ENCODE measurements at regions not wholly inside any gene's neighbourhood (a gene's known extent, or its start where the extent isn't known, plus 50 kb on each side); places are given as distances from the start of the nearest gene placed in this dataset.

- TF ChIP-seq EZH2phosphoT487 (IDR thresholded peaks at IDR 0.05; ENCODE audit: low read length), result no peak
- no peak for TF ChIP-seq EZH2 (optimal IDR thresholded peaks at IDR 0.05; ENCODE audit: low read depth, low read length)
- TF ChIP-seq, protein P1, sequence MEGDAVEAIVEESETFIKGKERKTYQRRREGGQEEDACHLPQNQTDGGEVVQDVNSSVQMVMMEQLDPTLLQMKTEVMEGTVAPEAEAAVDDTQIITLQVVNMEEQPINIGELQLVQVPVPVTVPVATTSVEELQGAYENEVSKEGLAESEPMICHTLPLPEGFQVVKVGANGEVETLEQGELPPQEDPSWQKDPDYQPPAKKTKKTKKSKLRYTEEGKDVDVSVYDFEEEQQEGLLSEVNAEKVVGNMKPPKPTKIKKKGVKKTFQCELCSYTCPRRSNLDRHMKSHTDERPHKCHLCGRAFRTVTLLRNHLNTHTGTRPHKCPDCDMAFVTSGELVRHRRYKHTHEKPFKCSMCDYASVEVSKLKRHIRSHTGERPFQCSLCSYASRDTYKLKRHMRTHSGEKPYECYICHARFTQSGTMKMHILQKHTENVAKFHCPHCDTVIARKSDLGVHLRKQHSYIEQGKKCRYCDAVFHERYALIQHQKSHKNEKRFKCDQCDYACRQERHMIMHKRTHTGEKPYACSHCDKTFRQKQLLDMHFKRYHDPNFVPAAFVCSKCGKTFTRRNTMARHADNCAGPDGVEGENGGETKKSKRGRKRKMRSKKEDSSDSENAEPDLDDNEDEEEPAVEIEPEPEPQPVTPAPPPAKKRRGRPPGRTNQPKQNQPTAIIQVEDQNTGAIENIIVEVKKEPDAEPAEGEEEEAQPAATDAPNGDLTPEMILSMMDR (IDR thresholded peaks at IDR 0.05; ENCODE audit: low read length), result no peak
- Histone ChIP-seq H3K27ac (ENCODE audit: low read length) (no peak overlapping the region), H3K79me2 (ENCODE audit: low read length) (no peaks in the 10 kb centered on the region), H3K9me2 (replicated peaks; ENCODE audit: insufficient read depth, low read length) (no peaks in the 10 kb centered on the region), H3K9ac (ENCODE audit: low read length) (no peak overlapping the region), H3K9me3 (replicated peaks; ENCODE audit: insufficient read depth, low read length) (no peaks in the 10 kb centered on the region), H3K4me1 (ENCODE audit: low read length) (peaks cover 9% of the 10 kb centered on the region), H3K36me3 (replicated peaks; ENCODE audit: insufficient read depth, low read length) (no peaks in the 10 kb centered on the region), H3K4me2 (ENCODE audit: low read depth, low read length) (no peak overlapping the region), H4K20me1 (ENCODE audit: insufficient read depth, low read length) (no peaks in the 10 kb centered on the region), H2AFZ (ENCODE audit: low read length) (no peak overlapping the region), H3F3A (ENCODE audit: insufficient read depth, low read length) (0 out of 2 replicates have a peak, but pooled peaks cover 4% of the 10 kb centered on the region), H3K4me3 (ENCODE audit: low read length) (no peak overlapping the region), H3K27me3 (replicated peaks; ENCODE audit: insufficient read depth, low read length) (no peaks in the 10 kb centered on the region)
- DNase-seq, result no peak
Observed at GRCh38 chr15:66911131-66911700, 154.2 kb upstream of the SMAD3 start.

- Histone ChIP-seq H3K9ac (ENCODE audit: low read length) (no peak overlapping the region), H3K9me2 (replicated peaks; ENCODE audit: insufficient read depth, low read length) (no peaks in the 10 kb centered on the region), H3K36me3 (replicated peaks; ENCODE audit: insufficient read depth, low read length) (no peaks in the 10 kb centered on the region), H3K9me3 (replicated peaks; ENCODE audit: insufficient read depth, low read length) (no peaks in the 10 kb centered on the region), H2AFZ (ENCODE audit: low read length) (no peak overlapping the region), H4K20me1 (ENCODE audit: insufficient read depth, low read length) (no peaks in the 10 kb centered on the region), H3K79me2 (ENCODE audit: low read length) (no peaks in the 10 kb centered on the region), H3F3A (ENCODE audit: insufficient read depth, low read length) (0 out of 2 replicates have a peak, but pooled peaks cover 4% of the 10 kb centered on the region), H3K4me2 (ENCODE audit: low read depth, low read length) (no peak overlapping the region), H3K4me1 (ENCODE audit: low read length) (peaks cover 9% of the 10 kb centered on the region), H3K27me3 (replicated peaks; ENCODE audit: insufficient read depth, low read length) (0 out of 2 replicates have a peak, but pooled peaks cover 5% of the 10 kb centered on the region), H3K4me3 (ENCODE audit: low read length) (no peak overlapping the region), H3K27ac (ENCODE audit: low read length) (no peak overlapping the region)
- no peak for TF ChIP-seq EZH2phosphoT487 (IDR thresholded peaks at IDR 0.05; ENCODE audit: low read length)
- no peak for TF ChIP-seq EZH2 (optimal IDR thresholded peaks at IDR 0.05; ENCODE audit: low read depth, low read length)
- TF ChIP-seq, protein P1 (IDR thresholded peaks at IDR 0.05; ENCODE audit: low read length), result no peak
- DNase-seq, result no peak
Observed at GRCh38 chr15:66912001-66912400, 153.4 kb upstream of the SMAD3 start.

- Histone ChIP-seq H3K9me2 (replicated peaks; ENCODE audit: insufficient read depth, low read length) (no peaks in the 10 kb centered on the region), H3F3A (ENCODE audit: insufficient read depth, low read length) (0 out of 2 replicates have a peak, but pooled peaks cover 4% of the 10 kb centered on the region), H3K27me3 (replicated peaks; ENCODE audit: insufficient read depth, low read length) (0 out of 2 replicates have a peak, but pooled peaks cover 5% of the 10 kb centered on the region), H2AFZ (ENCODE audit: low read length) (no peak overlapping the region), H3K36me3 (replicated peaks; ENCODE audit: insufficient read depth, low read length) (no peaks in the 10 kb centered on the region), H4K20me1 (ENCODE audit: insufficient read depth, low read length) (no peaks in the 10 kb centered on the region), H3K9ac (ENCODE audit: low read length) (no peak overlapping the region), H3K9me3 (replicated peaks; ENCODE audit: insufficient read depth, low read length) (no peaks in the 10 kb centered on the region), H3K4me1 (ENCODE audit: low read length) (peaks cover 7% of the 10 kb centered on the region), H3K27ac (ENCODE audit: low read length) (no peak overlapping the region), H3K4me3 (ENCODE audit: low read length) (no peak overlapping the region), H3K79me2 (ENCODE audit: low read length) (no peaks in the 10 kb centered on the region), H3K4me2 (ENCODE audit: low read depth, low read length) (no peak overlapping the region)
- TF ChIP-seq EZH2 (optimal IDR thresholded peaks at IDR 0.05; ENCODE audit: low read depth, low read length) (no peak), EZH2phosphoT487 (IDR thresholded peaks at IDR 0.05; ENCODE audit: low read length) (no peak)
- TF ChIP-seq, protein P1 (IDR thresholded peaks at IDR 0.05; ENCODE audit: low read length), result no peak
- DNase-seq, result no peak
Observed at GRCh38 chr15:66912441-66912840, 153.0 kb upstream of the SMAD3 start.

Measured in MM.1S (cell line).